Skin epidermis (tissue), 12 donors: ENCODE measurements at regions not wholly inside any gene's neighbourhood (a gene's known extent, or its start where the extent isn't known, plus 50 kb on each side); places are given as distances from the start of the nearest gene placed in this dataset.

ENCODE experiments used
- H3K27ac ChIP-seq, 21 experiments: fragments of 200-600 bp; sonication (generic) in 11 of 21; one replicate each; pipeline ENCODE4 v1.5.0; 2020; ENCODE audit warnings: mild to moderate bottlenecking in 3 of 21, inconsistent platforms in 2 of 21, moderate library complexity in 2 of 21
- H3K4me3 ChIP-seq, 7 experiments: fragments of 200-600 bp; sonication (generic) in 2 of 7; one replicate each; pipeline ENCODE4 v1.5.0; 2020; ENCODE audit warnings: inconsistent platforms in 2 of 7, mild to moderate bottlenecking in 2 of 7, moderate library complexity in 1 of 7

DNA sequence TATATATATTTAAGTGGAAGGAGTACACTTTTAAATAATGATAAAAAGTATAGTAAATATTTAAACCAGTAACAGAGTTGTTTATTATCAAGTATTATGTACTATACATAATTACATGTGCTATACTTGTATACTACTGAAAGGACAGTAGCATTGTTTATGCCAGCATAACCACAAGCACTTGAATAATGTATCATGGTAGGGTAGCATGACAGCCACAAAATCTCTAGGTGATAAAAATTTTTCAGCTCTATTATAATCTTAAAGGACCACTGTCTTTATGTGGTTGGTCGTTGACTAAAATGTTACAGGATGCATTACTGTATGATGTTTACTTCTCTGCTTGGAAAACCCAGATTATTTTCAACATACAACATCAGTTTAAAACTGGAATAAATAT, 349.2 kb downstream of the CASP12 start:
- H3K4me3 ChIP-seq: no peak overlapping the region
- H3K27ac ChIP-seq: no peak overlapping the region

DNA sequence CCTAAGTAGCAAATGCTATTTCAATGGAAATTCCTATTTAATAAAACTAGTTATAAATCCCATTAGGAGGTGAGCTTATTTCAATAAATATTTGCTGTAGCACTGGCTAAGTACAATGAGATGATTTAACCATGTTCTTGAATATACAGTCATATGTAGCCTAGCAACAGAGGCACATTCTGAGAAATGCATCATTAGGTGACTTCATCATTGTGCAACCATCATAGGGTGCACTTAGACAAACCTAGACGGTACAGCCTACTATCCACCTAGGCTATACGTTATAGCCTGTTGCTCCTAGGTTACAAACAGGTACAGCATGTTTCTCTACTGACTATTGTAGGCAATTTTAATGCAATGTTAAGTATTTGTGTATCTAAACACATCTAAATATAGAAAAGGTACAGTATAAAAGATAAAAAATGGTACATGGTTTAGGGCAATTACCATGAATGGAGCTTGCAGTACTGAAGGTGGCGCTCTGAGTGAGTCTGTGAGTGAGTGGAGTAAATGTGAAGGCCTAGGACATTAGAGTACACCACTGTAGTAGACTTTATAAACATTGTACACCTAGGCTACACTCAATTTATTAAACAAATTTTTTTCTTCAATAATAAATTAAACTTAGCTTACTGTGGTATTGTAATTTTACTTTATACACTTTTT, 350.1 kb downstream of the CASP12 start:
- Histone ChIP-seq H3K4me3 (no peak overlapping the region), H3K27ac (no peak overlapping the region)

GRCh38 chr11:104546501-104546900, 351.8 kb downstream of the CASP12 start:
- Histone ChIP-seq H3K4me3 (no peak overlapping the region), H3K27ac (no peak overlapping the region)

- no peak overlapping the region for H3K4me3 ChIP-seq
- no peak overlapping the region for H3K27ac ChIP-seq
These were observed 356.6 kb downstream of the CASP12 start for GRCh38 chr11:104541701-104542100.

DNA sequence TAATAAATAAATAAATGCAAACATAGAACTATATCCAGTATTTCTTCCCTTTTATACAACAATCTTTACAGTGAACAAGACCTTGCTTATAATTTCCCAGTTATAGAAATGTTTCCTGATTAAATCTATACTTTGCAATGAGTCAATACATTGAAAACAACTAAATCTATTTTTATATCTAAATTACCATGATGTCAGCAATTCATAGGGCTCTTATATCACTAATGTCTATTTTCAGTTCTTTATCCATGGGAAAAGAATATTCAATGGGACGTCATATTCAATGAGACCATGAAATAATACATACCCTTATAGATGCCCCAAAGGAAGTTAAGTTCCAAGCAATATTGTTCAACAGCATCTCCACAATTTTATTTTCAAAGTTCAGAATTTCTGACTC, 359.9 kb downstream of the CASP12 start:
- no peak overlapping the region for H3K27ac ChIP-seq

DNA sequence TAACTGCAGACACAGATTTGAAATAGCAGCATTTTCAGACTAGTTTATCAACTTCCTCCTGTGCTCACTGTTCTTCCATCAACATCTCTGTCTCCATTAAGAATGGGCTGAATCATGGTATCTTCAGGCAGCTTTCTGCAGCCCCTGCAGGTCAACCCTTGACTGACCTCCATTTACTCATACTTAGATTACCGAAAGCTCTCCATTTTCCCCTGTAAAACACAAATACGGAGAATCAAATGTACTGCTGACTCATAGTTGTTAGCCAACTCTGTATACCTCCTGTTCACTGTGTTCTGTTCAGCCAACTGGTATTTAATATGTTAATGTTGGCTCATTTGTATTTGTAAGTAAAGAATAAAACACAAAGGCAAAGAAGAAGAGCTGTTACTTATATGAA, 364.0 kb downstream of the CASP12 start:
- Histone ChIP-seq H3K4me3 (no peak overlapping the region), H3K27ac (no peak overlapping the region)

More for the DNA sequence above, 359.9 kb downstream of the CASP12 start:
- H3K4me3 ChIP-seq: no peak overlapping the region

DNA sequence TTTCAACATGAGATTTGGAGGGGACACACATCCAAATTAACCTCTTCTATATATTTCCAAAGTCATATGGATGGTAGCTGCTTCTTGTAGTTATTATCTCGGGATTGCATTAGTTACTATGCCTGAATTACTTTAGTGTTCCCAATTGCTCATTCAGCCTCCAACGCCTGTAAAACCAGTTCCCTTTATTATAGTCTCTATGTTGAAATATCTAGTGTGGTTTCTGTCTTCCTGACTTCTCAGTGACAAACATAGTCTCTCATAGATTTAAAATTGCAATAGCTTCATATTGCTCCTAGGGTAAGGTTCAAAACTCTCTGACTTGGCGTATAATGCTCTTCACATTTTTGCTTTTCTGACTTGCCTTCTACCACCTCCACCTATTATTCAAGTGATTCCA, 366.4 kb downstream of the CASP12 start:
- H3K4me3 ChIP-seq: no peak overlapping the region
- H3K27ac ChIP-seq: no peak overlapping the region

DNA sequence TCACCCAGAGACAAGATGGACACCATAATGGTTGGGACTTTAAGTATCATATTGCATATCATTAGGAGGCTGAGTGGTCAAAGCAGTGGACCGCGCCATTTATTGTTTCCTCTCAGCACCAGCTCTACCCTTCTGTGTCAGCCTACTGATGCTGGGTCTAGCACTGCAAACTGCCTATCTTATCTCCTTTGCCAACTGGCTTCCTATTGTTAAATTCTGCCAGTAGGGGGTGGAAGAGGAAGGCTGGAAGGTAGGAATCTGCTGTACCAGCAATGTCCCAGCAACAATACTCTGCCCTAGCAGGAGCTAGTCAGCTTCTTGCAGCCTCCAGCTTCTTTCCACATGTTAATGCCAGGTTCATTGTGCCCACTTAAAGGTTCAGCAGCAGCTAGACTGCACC, 367.1 kb upstream of the PDGFD start:
- H3K27ac ChIP-seq: no peak overlapping the region
- no peak overlapping the region for H3K4me3 ChIP-seq

GRCh38 chr11:104529906-104530305, 366.0 kb upstream of the PDGFD start:
- H3K4me3 ChIP-seq: no peak overlapping the region
- H3K27ac ChIP-seq: no peak overlapping the region

DNA sequence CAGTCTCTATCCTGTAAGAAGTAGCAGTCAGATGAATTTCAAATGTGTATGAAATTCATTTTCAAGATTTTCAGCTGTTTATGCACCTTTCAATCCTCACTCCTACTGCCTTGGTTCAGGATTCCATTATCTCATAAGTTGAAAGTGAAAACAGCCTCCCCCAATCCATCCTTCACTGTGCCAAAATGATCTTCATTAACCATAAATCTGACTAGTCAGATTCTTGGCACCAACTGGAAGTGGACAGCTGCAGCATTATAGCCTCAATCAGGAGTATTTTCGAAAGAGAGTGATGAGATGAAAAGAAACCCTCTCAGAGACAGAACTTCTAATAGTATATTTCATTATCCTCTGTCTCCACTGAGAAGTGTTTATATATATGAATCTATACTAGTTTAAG, 365.3 kb upstream of the PDGFD start:
- no peak overlapping the region for H3K27ac ChIP-seq
- no peak overlapping the region for H3K4me3 ChIP-seq

- Histone ChIP-seq H3K4me3 (no peak overlapping the region), H3K27ac (no peak overlapping the region)
These were observed 362.1 kb upstream of the PDGFD start for GRCh38 chr11:104526006-104526405.

- Histone ChIP-seq H3K4me3 (no peak overlapping the region), H3K27ac (peak overlapping the region in 2 of 21 experiments; percentile 29 to 41)
These were observed 361.5 kb upstream of the PDGFD start for GRCh38 chr11:104525416-104525815.

- H3K27ac ChIP-seq: no peak overlapping the region
These were observed 360.3 kb upstream of the PDGFD start for GRCh38 chr11:104524254-104524653.

GRCh38 chr11:104523611-104524010, 359.7 kb upstream of the PDGFD start:
- no peak overlapping the region for H3K4me3 ChIP-seq
- no peak overlapping the region for H3K27ac ChIP-seq

More at GRCh38 chr11:104524254-104524653, 360.3 kb upstream of the PDGFD start:
- H3K4me3 ChIP-seq: no peak overlapping the region

GRCh38 chr11:104522650-104523049, 358.7 kb upstream of the PDGFD start:
- no peak overlapping the region for H3K4me3 ChIP-seq
- no peak overlapping the region for H3K27ac ChIP-seq

- no peak overlapping the region for H3K27ac ChIP-seq
- H3K4me3 ChIP-seq: no peak overlapping the region
These were observed 358.2 kb upstream of the PDGFD start for GRCh38 chr11:104522123-104522522.

DNA sequence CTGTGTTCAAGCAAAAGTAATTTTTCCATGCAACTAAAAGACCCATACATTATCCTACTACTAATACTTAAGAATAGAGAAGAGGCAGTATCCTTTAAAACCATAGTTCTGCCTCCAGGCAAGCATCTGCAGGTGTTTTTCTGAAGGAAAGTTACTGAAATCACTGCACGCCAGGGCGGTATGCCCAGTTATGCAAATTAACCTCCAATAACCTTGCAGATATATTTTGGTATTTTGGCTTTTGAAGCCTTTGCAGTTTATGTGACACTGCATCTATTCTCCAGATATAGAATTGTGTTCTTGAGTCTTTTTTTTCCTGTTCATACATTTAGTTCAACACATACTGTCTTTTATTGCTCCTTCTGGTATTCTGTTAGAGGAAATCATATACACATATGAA, 346.2 kb upstream of the PDGFD start:
- Histone ChIP-seq H3K4me3 (no peak overlapping the region), H3K27ac (no peak overlapping the region)

DNA sequence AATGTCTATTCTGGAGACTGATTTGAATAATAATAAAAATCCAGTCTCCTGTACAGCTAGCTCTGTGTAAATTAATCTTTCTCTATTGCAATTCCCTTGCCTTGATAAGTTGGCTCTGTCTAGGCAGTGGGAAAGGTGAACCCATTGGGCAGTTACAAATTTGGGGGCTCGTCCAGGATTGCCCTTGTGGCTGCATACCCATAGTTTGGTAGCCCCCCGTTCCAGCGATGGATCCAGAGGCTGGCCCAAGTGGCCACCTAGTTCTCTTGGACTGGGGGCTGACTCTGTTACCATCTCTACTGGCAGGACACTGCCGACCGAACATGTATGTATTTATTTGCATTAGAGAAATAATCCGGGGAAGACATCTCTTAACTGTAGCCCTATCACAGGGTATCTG, 326.2 kb upstream of the PDGFD start:
- Histone ChIP-seq H3K27ac (no peak overlapping the region), H3K4me3 (no peak overlapping the region)

DNA sequence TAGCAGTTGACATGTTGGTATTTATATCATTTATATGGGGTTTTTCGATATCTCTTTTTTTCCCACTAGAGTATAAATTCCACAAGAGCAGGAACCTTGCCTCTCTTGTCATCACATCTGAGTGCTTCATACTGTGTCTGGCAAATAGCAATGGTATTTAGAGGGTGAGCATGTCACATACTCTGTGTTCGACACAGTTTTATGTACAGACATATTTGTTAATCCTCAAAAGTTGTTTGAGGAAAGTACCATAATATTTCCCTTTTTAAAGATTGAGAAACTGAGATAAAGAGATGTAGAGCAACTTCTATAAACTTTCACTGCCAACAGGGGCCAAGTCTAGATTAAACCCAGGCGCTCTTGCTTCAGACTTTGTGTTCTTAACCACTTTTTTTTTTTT, 324.6 kb upstream of the PDGFD start:
- no peak overlapping the region for H3K4me3 ChIP-seq

GRCh38 chr11:104487046-104487806, 323.3 kb upstream of the PDGFD start:
- H3K4me3 ChIP-seq: no peak overlapping the region
- H3K27ac ChIP-seq: no peak overlapping the region

More for the DNA sequence above, 324.6 kb upstream of the PDGFD start:
- no peak overlapping the region for H3K27ac ChIP-seq

DNA sequence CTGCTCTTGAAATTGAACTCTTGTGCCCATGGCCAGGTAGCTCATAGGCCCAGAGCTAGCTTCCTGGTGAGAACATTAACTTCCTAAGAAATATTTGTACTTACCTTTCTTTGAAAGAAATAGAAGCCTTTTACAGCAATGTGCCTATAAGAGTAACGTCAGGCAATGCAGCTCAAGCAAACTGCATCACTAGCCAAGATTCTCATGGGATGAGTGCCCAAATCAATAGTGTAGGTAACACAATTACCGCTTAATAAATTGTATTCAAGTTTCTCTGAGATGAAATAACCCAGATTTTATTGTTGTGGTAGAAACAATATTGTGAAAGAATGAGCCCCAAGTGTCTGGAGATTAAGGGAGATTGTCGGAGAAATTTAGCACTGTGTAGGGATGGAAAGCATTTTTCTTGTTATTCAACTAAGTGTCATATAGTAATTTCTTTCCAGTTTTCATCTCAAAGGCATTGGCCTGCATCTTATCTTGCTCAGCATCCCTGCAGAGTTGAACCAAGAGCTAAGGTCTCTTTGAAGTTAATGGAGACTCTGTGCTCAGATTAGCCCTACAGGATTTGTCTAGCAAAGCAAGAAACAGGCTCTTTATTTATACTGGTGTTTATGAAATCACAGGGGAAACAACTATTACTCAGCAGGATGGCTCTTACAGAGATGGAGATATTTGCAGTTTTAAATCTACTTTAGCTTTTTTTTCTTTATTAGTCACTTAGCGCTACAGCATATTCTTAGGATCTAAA, 321.0 kb upstream of the PDGFD start:
- Histone ChIP-seq H3K27ac (no peak overlapping the region), H3K4me3 (no peak overlapping the region)
